H1 (cell line): ENCODE measurements at regions not wholly inside any gene's neighbourhood (a gene's known extent, or its start where the extent isn't known, plus 50 kb on each side); places are given as distances from the start of the nearest gene placed in this dataset.

Source experiments
- CTCF ChIA-PET: fragments of 300-600 bp; sonication (Branson Sonifier 250); formaldehyde crosslinking; loops from one replicate; lab custom pipeline; 2021; ENCODE audit not compliant: partially characterized antibody; lab: Charles Lee
- POLR2A ChIA-PET: fragments of 300-600 bp; sonication (Branson Sonifier 250); formaldehyde crosslinking; loops from one replicate; lab custom pipeline; 2021; ENCODE audit warnings: inconsistent platforms; ENCODE audit not compliant: partially characterized antibody; lab: Charles Lee
- DNase-seq, 2 experiments: peaks; one replicate each; pipeline versions ENCODE4 v3.0.0 to v3.0.0-alpha.2; 2010 to 2022; ENCODE audit warnings: low spot score in 2 of 2, low read depth in 1 of 2, mixed read lengths in 1 of 2
- FAIRE-seq: peaks from 2 replicates; lab custom pipeline; 2011; peaks lifted over from hg19 to GRCh38; lab: Jason Lieb, UNC
- H2AFZ ChIP-seq: 2 replicates; pipeline ENCODE4 v1.8.1; 2012; ENCODE audit warnings: low read length, inconsistent platforms
- H2AK5ac ChIP-seq: 2 replicates; pipeline ENCODE4 v1.6.1; 2013; ENCODE audit warnings: low read depth, low read length
- H2BK120ac ChIP-seq: replicated peaks from 2 replicates; pipeline ENCODE3; 2013; ENCODE audit warnings: low read depth, low read length, inconsistent platforms
- H2BK12ac ChIP-seq: 2 replicates; pipeline ENCODE4 v1.6.1; 2013; ENCODE audit warnings: low read depth, low read length
- H2BK15ac ChIP-seq: 2 replicates; pipeline ENCODE4 v1.6.1; 2013; ENCODE audit warnings: low read length
- H2BK20ac ChIP-seq: 2 replicates; pipeline ENCODE4 v1.6.1; 2013; ENCODE audit warnings: low read length
- H2BK5ac ChIP-seq: 2 replicates; pipeline ENCODE4 v1.6.1; 2013; ENCODE audit warnings: low read depth, low read length
- H3K14ac ChIP-seq: 2 replicates; pipeline ENCODE4 v1.6.1; 2013; ENCODE audit warnings: inconsistent platforms; ENCODE audit not compliant: insufficient read length
- H3K18ac ChIP-seq: 2 replicates; pipeline ENCODE4 v1.6.1; 2013; ENCODE audit warnings: low read length; ENCODE audit errors: extremely low read depth
- H3K23ac ChIP-seq: 2 replicates; pipeline ENCODE4 v1.6.1; 2013; ENCODE audit warnings: inconsistent platforms; ENCODE audit not compliant: insufficient read length
- H3K23me2 ChIP-seq: 2 replicates; pipeline ENCODE4 v1.6.1; 2013; ENCODE audit warnings: low read depth, low read length
- H3K27ac ChIP-seq: 2 replicates; pipeline ENCODE4 v1.6.1; 2011; ENCODE audit warnings: low read depth, low read length, inconsistent platforms
- H3K27me3 ChIP-seq, 4 experiments: replicated peaks in 1 of 4; 1 replicate in 1 of 4; 2 replicates in 3 of 4; pipeline versions ENCODE4 v1.6.1 to v1.8.1; 2011 to 2013; ENCODE audit warnings: low read length in 3 of 4, mild to moderate bottlenecking in 3 of 4, inconsistent platforms in 2 of 4, mixed read lengths in 2 of 4, moderate library complexity in 1 of 4; ENCODE audit not compliant: control insufficient read depth in 3 of 4, insufficient read depth in 3 of 4; ENCODE audit errors: extremely low read depth in 1 of 4
- H3K36me3 ChIP-seq, 4 experiments: 2 replicates each; pipeline versions ENCODE4 v1.6.1 to v1.8.1; 2011 to 2013; ENCODE audit warnings: mild to moderate bottlenecking in 4 of 4, low read length in 3 of 4, moderate library complexity in 2 of 4, control low read depth in 1 of 4, inconsistent platforms in 1 of 4; ENCODE audit not compliant: insufficient read depth in 4 of 4, control insufficient read depth in 2 of 4
- H3K4ac ChIP-seq: replicated peaks from 2 replicates; pipeline ENCODE3; 2013; ENCODE audit warnings: low read length, low read depth, mixed read lengths, inconsistent platforms; ENCODE audit not compliant: insufficient read length
- H3K4me1 ChIP-seq, 4 experiments: replicated peaks in 1 of 4; 1 replicate in 1 of 4; 2 replicates in 3 of 4; pipeline versions ENCODE4 v1.6.1 to v1.8.1; 2011 to 2013; ENCODE audit warnings: low read length in 3 of 4, inconsistent platforms in 2 of 4, mixed read lengths in 1 of 4; ENCODE audit not compliant: insufficient read depth in 4 of 4, control insufficient read depth in 3 of 4
- H3K4me2 ChIP-seq, 2 experiments: 2 replicates each; pipeline versions ENCODE4 v1.6.1 to v1.8.1; 2011 to 2013; ENCODE audit warnings: low read depth in 2 of 2, low read length in 2 of 2, control low read depth in 1 of 2, inconsistent platforms in 1 of 2, mild to moderate bottlenecking in 1 of 2; ENCODE audit not compliant: insufficient read depth in 1 of 2
- H3K4me3 ChIP-seq, 4 experiments: fragments of 200-600, 300-600 bp in 1 of 4; sonication (generic), shearing (Covaris generic), sonication (Bioruptor Twin) in 1 of 4; 2 replicates each; pipeline versions ENCODE4 v1.5.1 to v1.8.1; 2011 to 2016; ENCODE audit warnings: low read length in 4 of 4, low read depth in 3 of 4, control low read depth in 2 of 4, inconsistent platforms in 2 of 4, mild to moderate bottlenecking in 2 of 4, mixed read lengths in 1 of 4, moderate library complexity in 1 of 4; ENCODE audit not compliant: insufficient read depth in 2 of 4; ENCODE audit errors: extremely low read depth in 1 of 4
- H3K56ac ChIP-seq: replicated peaks from 2 replicates; pipeline ENCODE3; 2013; ENCODE audit warnings: low read depth, mild to moderate bottlenecking, mixed read lengths, low read length, inconsistent platforms; ENCODE audit not compliant: insufficient read length
- H3K79me1 ChIP-seq: 2 replicates; pipeline ENCODE4 v1.6.1; 2013; ENCODE audit warnings: low read depth, low read length, control low read depth
- H3K79me2 ChIP-seq, 2 experiments: 2 replicates each; pipeline versions ENCODE4 v1.6.1 to v1.8.1; 2012 to 2013; ENCODE audit warnings: low read length in 2 of 2, mild to moderate bottlenecking in 2 of 2, inconsistent platforms in 1 of 2; ENCODE audit not compliant: insufficient read depth in 2 of 2, control insufficient read depth in 1 of 2
- H3K9ac ChIP-seq, 4 experiments: replicated peaks in 1 of 4; 1 replicate in 1 of 4; 2 replicates in 3 of 4; pipeline versions ENCODE4 v1.6.1 to v1.8.1; 2011 to 2013; ENCODE audit warnings: low read depth in 3 of 4, low read length in 3 of 4, control low read depth in 2 of 4, mild to moderate bottlenecking in 2 of 4, moderate library complexity in 2 of 4, inconsistent platforms in 1 of 4; ENCODE audit errors: extremely low read depth in 1 of 4
- H3K9me3 ChIP-seq, 2 experiments: 2 replicates each; pipeline versions ENCODE4 v1.6.1 to v1.8.1; 2012 to 2013; ENCODE audit warnings: mild to moderate bottlenecking in 2 of 2, moderate library complexity in 2 of 2, control low read depth in 1 of 2, inconsistent platforms in 1 of 2, low read depth in 1 of 2, low read length in 1 of 2, mixed read lengths in 1 of 2; ENCODE audit not compliant: insufficient read depth in 2 of 2
- H4K20me1 ChIP-seq, 2 experiments: replicated peaks in 1 of 2; 2 replicates each; pipeline versions ENCODE3 to v1.8.1; 2011 to 2013; ENCODE audit warnings: inconsistent platforms in 2 of 2, low read length in 2 of 2, mild to moderate bottlenecking in 1 of 2; ENCODE audit not compliant: insufficient read depth in 2 of 2, control insufficient read depth in 1 of 2
- H4K5ac ChIP-seq: 2 replicates; pipeline ENCODE4 v1.6.1; 2013; ENCODE audit warnings: low read length, low read depth, mixed read lengths, inconsistent platforms; ENCODE audit not compliant: insufficient read length
- H4K8ac ChIP-seq: 2 replicates; pipeline ENCODE4 v1.8.0; 2013; ENCODE audit warnings: mild to moderate bottlenecking, moderate library complexity, low read length, inconsistent platforms; ENCODE audit not compliant: insufficient read depth; ENCODE audit errors: extremely low read depth
- H4K91ac ChIP-seq: replicated peaks from 2 replicates; pipeline ENCODE3; 2013; ENCODE audit warnings: low read length, mixed read lengths, inconsistent platforms; ENCODE audit not compliant: insufficient read length
- MAX ChIP-seq: IDR thresholded peaks from 2 replicates; pipeline ENCODE4 v1.6.1; 2012; ENCODE audit warnings: inconsistent platforms
- TBP ChIP-seq: IDR thresholded peaks from 2 replicates; pipeline ENCODE4 v1.6.1; 2011; ENCODE audit warnings: low read depth, low read length, improper control_type of control experiment
- WGBS, 2 experiments: shearing (Covaris generic) in 1 of 2; methylation state at CpG; one replicate each; pipeline versions ENCODE4 v1.1.6 to v1.1.7; 2013 to 2015; ENCODE audit warnings: low lambda C conversion rate in 2 of 2, mixed read lengths in 2 of 2, inconsistent platforms in 1 of 2, low coverage in 1 of 2, missing lambda C conversion rate in 1 of 2; ENCODE audit not compliant: insufficient replicate concordance in 2 of 2, insufficient coverage in 1 of 2, insufficient read length in 1 of 2; ENCODE audit errors: extremely low coverage in 1 of 2, missing lambda C conversion rate in 1 of 2; 5-methylcytosine and 5-hydroxymethylcytosine counted together

- Histone ChIP-seq H4K91ac (no peak overlapping the region), H4K20me1 (peaks cover 0 to 2% of the 10 kb centered on the region in 2 experiments), H3K14ac (no peak overlapping the region), H3K4me3 (no peak overlapping the region), H3K79me1 (no peaks in the 10 kb centered on the region), H2BK5ac (no peak overlapping the region), H2BK15ac (no peak overlapping the region), H3K9me3 (no peaks in the 10 kb centered on the region), H3K56ac (no peak overlapping the region), H2AK5ac (no peak overlapping the region), H3K27ac (no peak overlapping the region), H3K4ac (no peak overlapping the region), H4K8ac (no peak overlapping the region), H2AFZ (no peak overlapping the region), H3K23me2 (peaks cover 6% of the 10 kb centered on the region; the same call in 1 of the 2 replicates), H2BK20ac (no peak overlapping the region), H3K36me3 (no peaks in the 10 kb centered on the region), H3K27me3 (no peaks in the 10 kb centered on the region), H3K18ac (no peak overlapping the region), H3K79me2 (no peaks in the 10 kb centered on the region), H2BK120ac (no peak overlapping the region), H3K23ac (no peak overlapping the region), H2BK12ac (no peak overlapping the region), H3K9ac (no peak overlapping the region), H4K5ac (no peak overlapping the region), H3K4me1 (no peaks in the 10 kb centered on the region), H3K4me2 (no peak overlapping the region)
- WGBS, 2 experiments, result 95% methylated on average over 24 of the region's 37 CpGs; no CpG with 5 or more reads in 1 of the 2 experiments
- POLR2A ChIA-PET, result no interaction called here
- FAIRE-seq (no peak), DNase-seq (peak in 1 of 2 experiments; percentile 42)
- CTCF ChIA-PET, result no interaction called here
- no peak for TF ChIP-seq MAX
- 0 out of 2 replicates have a peak, but pooled peaks have one; percentile 53 for TF ChIP-seq TBP
Observed at GRCh38 chr7:156232931-156233705, 407.5 kb upstream of the RNF32 start.
